Islet of Langerhans (tissue), 1 donor: ENCODE measurements at regions not wholly inside any gene's neighbourhood (a gene's known extent, or its start where the extent isn't known, plus 50 kb on each side); places are given as distances from the start of the nearest gene placed in this dataset.
"Not testable (repeated sequence)": the region's sequence is repeated elsewhere in the genome, so short reads cannot be mapped to it uniquely, and the experiment has no call there.

Source experiments
- FAIRE-seq: peaks from one replicate; lab custom pipeline; 2011; peaks lifted over from hg19 to GRCh38; lab: Jason Lieb, UNC

DNA sequence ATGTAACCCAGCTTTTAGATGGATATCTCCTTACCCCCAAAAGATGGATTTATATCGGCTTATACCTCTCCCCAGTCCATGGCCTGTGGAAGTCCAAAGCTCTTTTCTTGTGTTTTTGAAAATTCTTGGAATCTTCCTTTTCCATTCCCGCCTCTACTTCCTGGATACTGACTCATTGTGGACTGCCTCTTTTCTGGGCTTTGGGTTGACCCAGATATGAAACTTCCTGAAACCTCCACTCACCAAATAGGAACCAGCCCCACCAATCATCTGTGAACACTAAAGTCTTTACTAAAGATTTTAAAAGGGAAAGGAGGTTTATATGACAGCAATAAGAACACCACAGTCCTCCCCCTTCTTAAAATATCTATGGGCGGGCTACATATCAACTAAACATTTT is 163.4 kb upstream of the SYN3 start:
- no peak for FAIRE-seq

GRCh38 chr22:33220476-33221080 is 162.4 kb upstream of the SYN3 start:
- FAIRE-seq, result no peak

- FAIRE-seq, result no peak
Measured at GRCh38 chr22:33219648-33220384, 161.6 kb upstream of the SYN3 start.

GRCh38 chr22:33213383-33214075 is 155.3 kb upstream of the SYN3 start:
- FAIRE-seq, result no peak

- FAIRE-seq, result no peak
Measured at GRCh38 chr22:33209930-33210784, 152.0 kb upstream of the SYN3 start.

DNA sequence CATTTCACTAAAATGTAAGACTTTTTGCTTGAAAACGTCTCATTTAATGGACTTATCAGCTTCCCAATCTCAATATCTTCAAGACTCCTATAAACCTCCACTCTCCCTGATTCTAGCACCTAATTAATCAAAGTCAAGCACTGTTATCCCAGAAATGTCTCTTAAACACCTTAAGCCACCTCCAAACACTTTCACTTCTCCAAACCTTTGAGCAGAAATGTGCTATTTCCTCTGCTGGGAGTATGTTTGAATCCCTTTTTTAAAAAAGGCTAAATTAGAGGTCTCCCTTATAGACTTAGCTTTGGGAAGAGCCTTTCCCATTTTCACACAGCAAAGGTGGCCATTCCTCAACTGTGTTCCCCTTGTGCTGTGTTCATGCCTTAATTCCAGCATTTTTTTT is 146.2 kb upstream of the SYN3 start:
- FAIRE-seq, result no peak

DNA sequence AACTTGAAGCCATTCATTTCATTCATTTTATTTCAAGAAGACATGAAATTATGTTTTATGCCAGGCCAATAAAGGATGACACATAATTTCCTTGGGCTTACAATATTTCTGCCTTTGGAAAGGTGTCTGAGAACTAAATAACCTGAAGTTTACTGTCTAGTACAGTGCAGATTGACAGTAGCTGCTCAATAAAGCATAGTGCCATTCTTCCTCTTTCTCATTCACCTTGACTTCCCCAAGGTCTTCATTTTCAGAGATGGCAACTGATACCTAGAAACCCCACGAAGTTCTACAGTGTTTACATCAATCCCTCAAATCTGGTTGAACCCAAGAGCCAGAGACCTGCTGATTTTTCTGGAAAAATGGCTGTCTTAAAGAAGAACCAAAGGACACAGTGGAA is 144.3 kb upstream of the SYN3 start:
- FAIRE-seq, result no peak

DNA sequence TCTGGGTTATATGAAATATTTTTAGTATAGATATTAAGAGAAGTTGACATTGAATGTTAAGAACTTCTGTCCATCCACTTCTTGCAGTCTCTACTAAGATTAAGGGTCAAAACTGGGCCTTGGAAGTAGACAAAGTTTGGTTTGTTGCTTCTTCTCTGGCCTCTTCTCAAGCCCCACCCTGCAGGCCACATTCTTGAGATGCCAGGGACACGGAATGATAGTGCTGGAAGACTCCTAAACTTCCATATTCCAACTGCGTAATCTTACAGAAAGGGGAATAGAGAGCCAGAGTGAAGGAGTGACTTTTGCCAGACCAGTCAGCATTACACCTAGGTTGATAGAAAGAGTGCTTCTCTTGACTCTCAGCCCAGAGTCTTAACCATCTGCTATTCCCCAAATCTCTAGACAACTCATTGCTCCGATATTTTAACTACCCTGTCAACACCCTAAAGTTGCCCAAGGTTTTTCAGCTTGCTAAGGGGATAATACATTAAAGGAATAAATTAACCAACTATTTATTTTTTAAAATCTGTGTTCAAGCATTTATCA is 136.4 kb upstream of the SYN3 start:
- FAIRE-seq, result no peak

GRCh38 chr22:33192156-33192555 is 134.0 kb upstream of the SYN3 start:
- FAIRE-seq, result no peak

GRCh38 chr22:33188326-33188725 is 130.1 kb upstream of the SYN3 start:
- FAIRE-seq, result no peak

GRCh38 chr22:33186816-33187215 is 128.6 kb upstream of the SYN3 start:
- no peak for FAIRE-seq

DNA sequence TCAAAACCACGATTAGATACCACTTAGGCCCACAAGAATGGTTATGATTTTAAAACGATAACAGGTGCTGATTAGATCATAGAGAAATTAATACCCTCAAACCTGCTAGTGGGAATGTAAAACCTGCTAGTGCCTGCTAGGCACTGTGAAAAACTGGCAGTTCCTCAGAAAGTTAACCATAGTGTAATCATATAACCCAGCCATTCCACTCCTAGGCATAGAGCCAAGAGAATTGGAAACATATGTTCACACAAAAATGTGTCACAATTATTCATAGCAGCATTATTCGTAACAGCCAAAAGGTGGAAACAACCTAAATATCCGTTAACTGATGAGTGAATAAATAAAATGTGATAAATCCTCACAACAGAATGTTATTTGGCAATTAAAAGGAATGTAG is 122.2 kb upstream of the SYN3 start:
- no peak for FAIRE-seq

GRCh38 chr22:33167998-33168790 is 110.0 kb upstream of the SYN3 start:
- no peak for FAIRE-seq

- no peak for FAIRE-seq
Measured at GRCh38 chr22:33166206-33166605, 108.0 kb upstream of the SYN3 start.

GRCh38 chr22:33163815-33164214 is 105.6 kb upstream of the SYN3 start:
- no peak for FAIRE-seq

DNA sequence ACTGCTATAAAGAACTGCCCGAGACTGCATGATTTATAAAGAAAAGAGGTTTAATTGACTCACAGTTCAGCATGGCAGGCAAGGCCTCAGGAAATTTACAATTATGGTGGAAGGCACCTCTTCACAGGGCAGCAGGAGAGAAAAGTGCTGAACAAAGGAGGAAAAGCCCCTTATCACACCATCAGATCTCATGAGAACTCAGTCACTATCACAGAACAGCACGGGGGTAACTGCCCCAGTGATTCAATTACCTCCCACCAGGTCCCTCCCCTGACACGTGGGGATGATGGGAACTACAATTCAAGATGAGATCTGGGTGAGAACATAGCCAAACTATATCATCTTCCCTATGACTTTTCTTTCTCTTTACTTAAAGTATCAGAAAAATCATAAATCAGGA is 104.0 kb upstream of the SYN3 start:
- no peak for FAIRE-seq

- FAIRE-seq, result no peak
Measured at GRCh38 chr22:33160525-33160924, 102.3 kb upstream of the SYN3 start.

DNA sequence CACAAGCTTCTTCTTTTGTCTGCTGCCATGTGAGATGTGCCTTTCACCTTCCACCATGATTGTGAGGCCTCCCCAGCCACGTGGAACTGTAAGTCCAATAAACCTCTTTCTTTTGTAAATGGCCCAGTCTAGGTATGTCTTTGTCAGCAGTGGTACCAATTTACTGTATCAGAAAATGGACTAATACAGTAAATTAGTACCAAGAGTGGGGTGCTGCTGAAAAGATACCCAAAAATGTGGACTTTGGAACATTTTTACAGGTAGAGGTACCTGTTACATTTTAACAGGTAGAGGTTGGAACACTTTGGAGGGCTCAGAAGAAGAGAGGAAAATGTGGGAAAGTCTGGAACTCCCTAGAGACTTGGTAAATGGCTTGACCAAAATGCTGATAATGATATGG is 96.8 kb upstream of the SYN3 start:
- not testable (repeated sequence) for FAIRE-seq

DNA sequence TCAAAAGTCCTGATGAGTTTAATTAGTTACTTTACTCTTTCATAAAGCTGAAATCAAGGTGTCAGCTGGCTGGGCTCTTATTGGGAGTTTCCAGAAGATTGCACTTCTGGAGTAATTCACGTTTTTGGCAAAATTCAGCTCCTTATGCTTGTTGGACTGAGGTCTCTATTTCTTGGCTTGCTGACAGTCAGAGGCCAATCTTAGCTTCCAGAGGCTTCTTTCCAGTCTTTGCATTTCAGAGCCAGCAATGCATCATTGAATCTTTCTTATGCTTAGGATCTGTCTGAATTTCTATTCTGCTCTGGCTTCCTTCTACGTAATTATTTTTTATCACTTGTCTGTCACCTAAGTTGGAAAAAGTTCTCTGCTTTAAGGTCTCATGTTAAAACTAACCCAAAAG is 91.4 kb upstream of the SYN3 start:
- FAIRE-seq, result no peak

- FAIRE-seq, result no peak
Measured at GRCh38 chr22:33144721-33145120, 86.5 kb upstream of the SYN3 start.

DNA sequence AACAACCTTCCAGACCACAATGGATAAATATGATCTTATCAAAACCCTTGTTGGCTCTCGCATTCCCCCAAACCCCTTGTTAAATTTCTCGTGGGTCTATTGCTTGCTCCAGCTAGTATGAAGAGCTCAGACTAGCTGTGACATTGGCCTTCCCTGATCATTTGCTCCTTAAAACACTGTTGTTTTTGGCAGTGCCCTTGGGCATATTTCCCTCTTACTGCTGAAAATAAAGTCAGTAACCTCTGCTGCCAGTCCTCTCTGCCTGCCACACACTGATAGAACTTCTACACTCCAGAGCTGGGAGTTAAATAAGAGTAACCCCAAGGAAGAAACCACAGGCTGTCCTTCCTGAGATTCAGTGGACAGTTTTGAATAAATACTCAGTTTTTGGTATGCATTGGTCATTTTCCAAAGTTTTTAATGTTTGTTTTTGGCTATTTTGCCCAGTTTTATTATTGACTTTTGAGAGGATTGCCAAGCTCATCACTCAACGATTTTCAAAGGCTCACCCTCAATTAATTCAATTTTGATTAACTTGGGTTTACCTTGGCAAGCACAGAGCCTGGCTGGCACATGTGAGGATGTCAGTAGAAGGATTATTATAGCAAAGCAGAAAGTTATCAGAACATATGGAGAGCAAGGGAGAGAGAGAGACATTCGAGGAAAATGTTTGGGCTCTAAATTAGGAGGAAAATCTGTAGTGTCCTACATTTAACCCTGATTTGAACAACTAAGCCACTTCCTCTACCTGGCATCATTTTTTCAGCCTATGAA is 84.3 kb upstream of the SYN3 start:
- FAIRE-seq, result no peak
